Gastroesophageal sphincter (tissue), 4 donors: ENCODE measurements at regions not wholly inside any gene's neighbourhood (a gene's known extent, or its start where the extent isn't known, plus 50 kb on each side); places are given as distances from the start of the nearest gene placed in this dataset.
A peak's percentile ranks its signal among the peaks of the same experiment; 100 is the strongest.

Source experiments
- ATAC-seq: fragments of 150-250 bp; one replicate; pipeline ENCODE4 v1.9.1; 2016; ENCODE audit warnings: mild to moderate bottlenecking, moderate library complexity
- H3K27ac ChIP-seq, 4 donors: fragments of 200-600 bp; sonication (generic) in 3 of 4; 1 replicate in 3 of 4; 2 replicates in 1 of 4; pipeline ENCODE4 v1.5.1; 2016 to 2019
- H3K27me3 ChIP-seq: fragments of 200-600 bp; sonication (generic); one replicate; pipeline ENCODE4 v1.5.1; 2019
- H3K36me3 ChIP-seq, 2 donors: fragments of 200-600 bp; sonication (generic); one replicate each; pipeline ENCODE4 v1.5.1; 2019; ENCODE audit warnings: control low read depth in 1 of 2
- H3K4me1 ChIP-seq, 3 donors: fragments of 200-600 bp; sonication (generic); 1 replicate in 2 of 3; 2 replicates in 1 of 3; pipeline ENCODE4 v1.5.1; 2016 to 2019; ENCODE audit warnings: control low read depth in 2 of 3
- H3K4me3 ChIP-seq, 2 donors: fragments of 200-600 bp; sonication (generic); one replicate each; pipeline ENCODE4 v1.5.1; 2019; ENCODE audit warnings: mild to moderate bottlenecking in 1 of 2, moderate library complexity in 1 of 2
- H3K9me3 ChIP-seq, 3 donors: fragments of 200-600 bp; sonication (generic); one replicate each; pipeline ENCODE4 v1.5.1; 2017 to 2019; ENCODE audit warnings: control low read depth in 2 of 3
- CTCF ChIP-seq, 4 experiments: fragments of 200-600 bp in 2 of 4; fragments of 450-650 bp in 2 of 4; sonication (generic) in 1 of 4; IDR thresholded peaks; one replicate each; pipeline ENCODE4 v1.5.1; 2017 to 2019; ENCODE audit warnings: antibody characterized with exemption in 4 of 4, mild to moderate bottlenecking in 2 of 4, moderate library complexity in 2 of 4
- EP300 ChIP-seq: sonication (generic); formaldehyde crosslinking; IDR thresholded peaks from one replicate; pipeline ENCODE4 v1.6.1; 2017; ENCODE audit warnings: antibody characterized with exemption, mild to moderate bottlenecking
- POLR2A ChIP-seq, 2 donors: fragments of 450-650 bp; IDR thresholded peaks; one replicate each; pipeline ENCODE4 v1.6.1; 2017; ENCODE audit warnings: antibody characterized with exemption in 2 of 2, mild to moderate bottlenecking in 2 of 2, moderate library complexity in 1 of 2
- POLR2AphosphoS5 ChIP-seq: sonication (generic); formaldehyde crosslinking; IDR thresholded peaks from one replicate; pipeline ENCODE4 v1.6.1; 2017; ENCODE audit warnings: antibody characterized with exemption
- WGBS, 2 donors: methylation state at CpG; one replicate each; pipeline ENCODE4 v1.1.5; 2018; ENCODE audit warnings: low coverage in 1 of 2; 5-methylcytosine and 5-hydroxymethylcytosine counted together

GRCh38 chr10:63711361-63711760 lies 190.2 kb downstream of the REEP3 start:
- Histone ChIP-seq H3K27ac (peak overlapping the region; percentile 82 to 96 (median 86)), H3K4me1 (peaks cover 19 to 67% (median 36%) of the 10 kb centered on the region in 3 donors), H3K27me3 (no peaks in the 10 kb centered on the region), H3K4me3 (no peak overlapping the region), H3K36me3 (no peaks in the 10 kb centered on the region), H3K9me3 (no peaks in the 10 kb centered on the region)
- ATAC-seq = peak; percentile 33
- WGBS, 2 donors = 58% methylated on average over 2 of the region's 4 CpGs; no CpG with 5 or more reads in 1 of the 2 donors
- TF ChIP-seq POLR2AphosphoS5 = peak; percentile 92
- peak in 2 of 4 experiments; percentile 5 to 8 for TF ChIP-seq CTCF (IDR thresholded peaks at IDR 0.05)
- TF ChIP-seq POLR2A (IDR thresholded peaks at IDR 0.05) = no peak
- TF ChIP-seq EP300 = no peak

GRCh38 chr10:63711867-63712716 lies 190.9 kb downstream of the REEP3 start:
- no peaks in the 10 kb centered on the region for H3K27me3 ChIP-seq
- no peak overlapping the region for H3K4me3 ChIP-seq
- peak; percentile 91 for ATAC-seq
- no peaks in the 10 kb centered on the region for H3K36me3 ChIP-seq
- TF ChIP-seq CTCF (IDR thresholded peaks at IDR 0.05) = no peak
- peak; percentile 98 for TF ChIP-seq POLR2AphosphoS5
- no peaks in the 10 kb centered on the region for H3K9me3 ChIP-seq
- H3K4me1 ChIP-seq = peaks cover 19 to 61% (median 31%) of the 10 kb centered on the region in 3 donors
- 12 to 21% methylated on average over 4 of the region's 6 CpGs for WGBS, 2 donors
- peak overlapping the region; percentile 82 to 96 (median 86) for H3K27ac ChIP-seq

GRCh38 chr10:63712717-63713115 lies 191.5 kb downstream of the REEP3 start:
- no peak overlapping the region for H3K4me3 ChIP-seq
- H3K9me3 ChIP-seq = no peaks in the 10 kb centered on the region
- H3K36me3 ChIP-seq = no peaks in the 10 kb centered on the region
- ATAC-seq = peak; percentile 14
- H3K27ac ChIP-seq = peak overlapping the region; percentile 82 to 96 (median 86)
- H3K4me1 ChIP-seq = peaks cover 19 to 59% (median 28%) of the 10 kb centered on the region in 3 donors
- no peaks in the 10 kb centered on the region for H3K27me3 ChIP-seq
- TF ChIP-seq CTCF (IDR thresholded peaks at IDR 0.05) (no peak), POLR2A (IDR thresholded peaks at IDR 0.05) (no peak), EP300 (no peak), POLR2AphosphoS5 (no peak)
- WGBS, 2 donors = 17% methylated on average over 1 of the region's 1 CpG; no CpG with 5 or more reads in 1 of the 2 donors

GRCh38 chr10:63713191-63714144 lies 192.3 kb downstream of the REEP3 start:
- H3K4me1 ChIP-seq = peaks cover 19 to 51% (median 24%) of the 10 kb centered on the region in 3 donors
- H3K27ac ChIP-seq = peak overlapping the region; percentile 82 to 96 (median 86)
- TF ChIP-seq EP300 (no peak), POLR2AphosphoS5 (peak; percentile 87)
- no peaks in the 10 kb centered on the region for H3K27me3 ChIP-seq
- no peaks in the 10 kb centered on the region for H3K36me3 ChIP-seq
- no peak for ATAC-seq
- 4 to 6% methylated on average over 4 to 7 of the region's 7 CpGs for WGBS, 2 donors
- no peak overlapping the region for H3K4me3 ChIP-seq
- no peaks in the 10 kb centered on the region for H3K9me3 ChIP-seq

GRCh38 chr10:63716016-63716580 lies 194.9 kb downstream of the REEP3 start:
- no peak for ATAC-seq
- H3K27me3 ChIP-seq = no peaks in the 10 kb centered on the region
- H3K27ac ChIP-seq = no peak overlapping the region
- no peak overlapping the region for H3K4me3 ChIP-seq
- peaks cover 14 to 53% (median 23%) of the 10 kb centered on the region in 3 donors for H3K4me1 ChIP-seq
- H3K36me3 ChIP-seq = no peaks in the 10 kb centered on the region
- TF ChIP-seq EP300 = no peak
- no peak for TF ChIP-seq CTCF (IDR thresholded peaks at IDR 0.05)
- no peak for TF ChIP-seq POLR2AphosphoS5
- TF ChIP-seq POLR2A (IDR thresholded peaks at IDR 0.05) = no peak
- H3K9me3 ChIP-seq = no peaks in the 10 kb centered on the region
- 78 to 90% methylated on average over 4 of the region's 4 CpGs for WGBS, 2 donors
